Inflammatory macrophage treated with lipopolysaccharide for 1 hour (primary cell): ENCODE measurements at regions not wholly inside any gene's neighbourhood (a gene's known extent, or its start where the extent isn't known, plus 50 kb on each side); places are given as distances from the start of the nearest gene placed in this dataset.

Experiments
- DNase-seq, 2 donors: peaks; one replicate each; pipeline ENCODE4 v3.0.0-alpha.2; 2020 to 2022

- DNase-seq: no peak
These were observed 55.8 kb upstream of the CDH6 start for GRCh38 chr5:31137676-31138075.

- DNase-seq: no peak
These were observed 57.9 kb upstream of the CDH6 start for GRCh38 chr5:31135542-31135941.

- DNase-seq: peak; percentile 24 to 33
These were observed 60.0 kb upstream of the CDH6 start for GRCh38 chr5:31133488-31133887.

- peak; percentile 25 to 56 for DNase-seq
These were observed 62.0 kb upstream of the CDH6 start for GRCh38 chr5:31131381-31131891.

- no peak for DNase-seq
These were observed 62.8 kb upstream of the CDH6 start for GRCh38 chr5:31130676-31131075.

- DNase-seq: no peak
These were observed 68.7 kb upstream of the CDH6 start for GRCh38 chr5:31124651-31125305.

GRCh38 chr5:31124026-31124425 lies 69.5 kb upstream of the CDH6 start:
- no peak for DNase-seq

GRCh38 chr5:31122998-31123951 lies 70.2 kb upstream of the CDH6 start:
- DNase-seq: no peak

GRCh38 chr5:31121224-31121623 lies 72.3 kb upstream of the CDH6 start:
- no peak for DNase-seq

GRCh38 chr5:31120642-31120948 lies 72.9 kb upstream of the CDH6 start:
- no peak for DNase-seq

GRCh38 chr5:31119938-31120641 lies 73.4 kb upstream of the CDH6 start:
- peak in 1 of 2 donors; percentile 39 for DNase-seq

GRCh38 chr5:31116466-31117031 lies 76.9 kb upstream of the CDH6 start:
- peak in 1 of 2 donors; percentile 10 for DNase-seq

GRCh38 chr5:31114817-31115216 lies 78.7 kb upstream of the CDH6 start:
- DNase-seq: no peak

- no peak for DNase-seq
These were observed 79.7 kb upstream of the CDH6 start for GRCh38 chr5:31113666-31114350.

- DNase-seq: no peak
These were observed 80.4 kb upstream of the CDH6 start for GRCh38 chr5:31113101-31113500.

GRCh38 chr5:31107091-31107518 lies 86.4 kb upstream of the CDH6 start:
- no peak for DNase-seq

- no peak for DNase-seq
These were observed 86.8 kb upstream of the CDH6 start for GRCh38 chr5:31106691-31107090.

- no peak for DNase-seq
These were observed 87.2 kb upstream of the CDH6 start for GRCh38 chr5:31106278-31106677.

- no peak for DNase-seq
These were observed 88.7 kb upstream of the CDH6 start for GRCh38 chr5:31104775-31105174.

- no peak for DNase-seq
These were observed 92.6 kb upstream of the CDH6 start for GRCh38 chr5:31100781-31101310.

GRCh38 chr5:31100047-31100575 lies 93.4 kb upstream of the CDH6 start:
- DNase-seq: no peak

- DNase-seq: no peak
These were observed 94.7 kb upstream of the CDH6 start for GRCh38 chr5:31098811-31099210.
